ENCODE measurements at regions not wholly inside any gene's neighbourhood (a gene's known extent, or its start where the extent isn't known, plus 50 kb on each side); places are given as distances from the start of the nearest gene placed in this dataset.

- TF ChIP-seq CTCF (IDR thresholded peaks at IDR 0.05) (no peak), POLR2AphosphoS5 (IDR thresholded peaks at IDR 0.05; ENCODE audit: insufficient read depth in 1 of 2, low read depth in 1 of 2) (no peak), POLR2A (IDR thresholded peaks at IDR 0.05) (no peak)
Measured at GRCh38 chr3:194064380-194065332, 71.3 kb upstream of the HES1 start.
